A172 (cell line): ENCODE measurements at regions not wholly inside any gene's neighbourhood (a gene's known extent, or its start where the extent isn't known, plus 50 kb on each side); places are given as distances from the start of the nearest gene placed in this dataset.
"Not testable (repeated sequence)": the region's sequence is repeated elsewhere in the genome, so short reads cannot be mapped to it uniquely, and the experiment has no call there.

Experiments used
- DNase-seq: peaks from one replicate; pipeline ENCODE4 v3.0.0-alpha.2; 2015; ENCODE audit warnings: low spot score

DNA sequence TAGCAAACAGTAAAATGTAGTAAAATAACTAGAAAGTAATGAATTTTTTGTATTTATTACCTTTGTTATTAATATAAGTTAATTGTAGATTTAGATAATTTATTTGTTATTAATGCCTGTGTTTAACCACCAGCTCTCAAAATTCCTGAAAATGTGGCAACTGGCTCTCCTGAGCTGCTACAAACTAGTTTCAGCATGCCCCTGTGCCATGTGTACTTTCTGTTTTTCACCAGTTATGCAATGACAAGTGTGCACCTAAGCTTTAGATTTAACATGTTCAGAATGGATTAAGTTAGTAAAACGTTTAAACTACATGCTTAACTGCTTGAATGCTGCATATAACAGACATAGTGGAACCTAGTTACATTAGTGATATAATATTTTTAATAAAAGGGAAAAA lies 88.1 kb downstream of the POSTN start:
- DNase-seq: no peak

DNA sequence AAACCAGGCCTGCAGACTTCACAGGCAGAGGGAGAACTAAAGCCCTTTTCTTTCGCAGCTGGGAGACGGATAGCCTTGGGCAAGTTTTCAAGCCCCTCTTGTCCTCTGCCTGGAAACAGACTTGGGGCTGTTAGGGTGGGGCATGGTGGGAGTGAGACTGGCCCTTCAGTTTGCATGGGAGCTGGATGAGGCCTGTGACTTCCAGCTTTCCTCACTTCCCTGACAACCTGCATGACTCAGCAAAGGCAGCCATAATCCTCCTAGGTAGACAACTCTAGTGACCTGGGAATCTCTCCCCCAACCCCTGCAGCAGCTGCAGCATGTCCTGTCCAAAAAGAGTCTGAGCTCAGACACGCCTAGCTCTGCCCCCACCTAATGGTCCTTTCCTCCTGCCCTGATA lies 93.0 kb downstream of the POSTN start:
- DNase-seq: no peak

DNA sequence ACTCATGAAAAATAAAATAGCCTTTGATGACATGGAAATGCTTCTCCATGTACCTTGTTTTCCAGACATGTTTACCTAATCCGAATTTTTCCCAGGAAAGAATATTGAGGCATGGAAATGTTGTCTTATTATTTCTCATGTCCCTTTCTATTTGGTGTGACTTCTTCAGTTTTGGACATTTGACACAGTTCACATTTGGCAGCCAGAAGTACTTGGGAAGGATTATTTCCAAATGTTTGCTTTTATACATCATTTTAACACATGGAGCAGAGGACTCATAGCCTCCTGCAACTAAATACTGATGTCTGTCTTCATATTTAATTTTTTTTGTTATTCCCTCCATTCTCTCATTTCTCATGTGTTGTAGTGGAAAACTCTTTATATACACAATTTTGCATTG lies 94.3 kb downstream of the POSTN start:
- DNase-seq: no peak

DNA sequence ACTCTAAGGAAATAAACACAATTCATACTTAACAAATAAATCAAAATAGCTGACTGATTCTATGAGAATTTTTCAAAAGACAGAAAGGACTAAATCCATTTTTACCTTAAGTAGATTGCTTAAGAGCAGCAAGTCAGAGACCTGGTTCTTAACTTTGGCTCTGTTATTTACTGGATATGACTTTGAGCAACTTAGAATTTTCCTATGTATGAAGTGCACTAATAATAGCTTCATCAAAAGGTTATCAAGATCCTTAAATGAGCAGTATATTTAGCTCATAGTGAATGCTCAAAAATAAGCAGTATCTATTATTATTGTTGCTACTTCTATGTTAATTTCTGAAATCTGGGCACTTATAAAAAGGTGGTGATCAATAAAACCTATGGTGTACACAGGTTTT lies 95.3 kb downstream of the POSTN start:
- no peak for DNase-seq

DNA sequence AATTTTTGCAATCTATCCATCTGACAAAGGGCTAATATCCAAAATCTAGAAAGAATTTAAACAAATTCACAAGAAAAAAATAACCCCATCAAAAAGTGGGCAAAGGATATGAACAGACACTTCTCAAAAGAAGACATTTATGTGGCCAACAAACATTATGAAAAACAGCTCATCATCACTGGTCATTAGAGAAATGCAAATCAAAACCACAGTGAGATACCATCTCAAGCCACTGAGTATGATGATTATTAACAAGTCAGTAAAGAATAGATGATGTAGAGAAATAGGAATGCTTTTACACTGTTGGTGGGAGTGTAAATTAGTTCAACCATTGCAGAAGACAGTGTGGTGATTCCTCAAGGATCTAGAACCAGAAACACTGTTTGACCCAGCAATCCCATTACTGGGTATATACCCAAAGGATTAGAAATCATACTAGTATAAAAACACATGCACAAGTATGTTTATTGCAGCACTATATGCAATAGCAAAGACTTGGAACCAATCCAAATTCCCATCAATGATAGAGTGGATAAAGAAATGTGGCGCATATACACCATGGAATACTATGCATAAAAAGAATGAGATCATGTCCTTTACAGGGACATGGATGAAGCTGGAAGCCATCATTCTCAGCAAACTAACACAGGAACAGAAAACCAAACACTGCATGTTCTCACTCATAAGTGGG lies 96.1 kb downstream of the POSTN start:
- DNase-seq: not testable (repeated sequence)

DNA sequence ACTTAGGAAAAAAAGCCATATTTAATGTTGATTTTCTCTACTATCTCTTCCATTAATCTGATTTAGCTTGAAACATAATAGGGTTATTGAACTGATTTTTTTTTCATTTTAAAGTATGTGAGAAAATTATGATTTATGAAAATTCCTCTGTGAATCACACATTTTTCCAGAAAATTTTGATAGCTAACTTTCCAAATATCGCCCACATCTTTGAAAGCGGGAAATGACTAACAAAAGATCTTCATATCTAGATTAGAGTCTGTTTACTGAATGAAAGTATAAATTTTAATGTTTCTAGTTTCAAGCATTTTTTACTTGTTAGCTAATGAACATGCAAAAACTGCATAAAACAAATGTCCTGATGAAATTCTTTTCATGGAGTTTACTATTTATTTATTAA lies 97.4 kb downstream of the POSTN start:
- DNase-seq: no peak

DNA sequence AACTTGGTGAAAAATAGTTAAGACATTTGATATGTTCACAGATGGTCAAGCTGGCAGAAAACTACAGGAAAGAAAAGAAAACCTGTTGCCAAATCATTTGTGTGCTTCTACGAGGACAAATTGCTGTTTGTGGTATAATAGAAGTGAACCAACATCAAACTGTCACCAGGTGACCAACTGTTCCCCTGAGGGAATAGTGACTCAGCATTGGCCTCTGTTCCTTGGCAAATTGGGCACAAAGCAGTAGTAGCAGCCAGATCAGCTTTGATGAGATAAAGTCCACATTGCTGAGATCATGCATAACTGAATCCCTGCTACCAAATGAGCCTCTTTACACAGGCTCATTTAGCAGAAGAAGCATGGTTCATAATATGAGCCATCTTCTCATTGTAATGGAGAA lies 103.5 kb downstream of the POSTN start:
- peak; percentile 77 for DNase-seq

DNA sequence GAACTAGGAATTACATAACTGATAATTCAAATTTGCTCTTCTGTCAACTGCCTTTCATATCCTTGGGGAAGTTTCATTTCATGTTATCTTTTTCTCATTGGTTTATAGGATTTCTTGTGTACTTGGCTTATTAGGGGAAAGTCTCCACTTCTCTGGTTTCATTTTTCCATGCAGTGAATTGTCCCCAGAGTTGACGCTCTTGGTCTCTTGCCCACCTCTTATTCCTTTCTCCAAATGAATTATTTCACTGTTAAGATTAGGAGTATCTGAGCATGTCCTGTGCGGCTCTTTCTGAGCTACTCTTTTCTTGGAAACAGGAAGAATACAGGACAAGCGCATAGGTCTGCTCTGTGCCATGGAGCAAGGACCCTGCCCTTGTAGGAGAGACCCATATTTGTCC lies 104.8 kb downstream of the POSTN start:
- no peak for DNase-seq

DNA sequence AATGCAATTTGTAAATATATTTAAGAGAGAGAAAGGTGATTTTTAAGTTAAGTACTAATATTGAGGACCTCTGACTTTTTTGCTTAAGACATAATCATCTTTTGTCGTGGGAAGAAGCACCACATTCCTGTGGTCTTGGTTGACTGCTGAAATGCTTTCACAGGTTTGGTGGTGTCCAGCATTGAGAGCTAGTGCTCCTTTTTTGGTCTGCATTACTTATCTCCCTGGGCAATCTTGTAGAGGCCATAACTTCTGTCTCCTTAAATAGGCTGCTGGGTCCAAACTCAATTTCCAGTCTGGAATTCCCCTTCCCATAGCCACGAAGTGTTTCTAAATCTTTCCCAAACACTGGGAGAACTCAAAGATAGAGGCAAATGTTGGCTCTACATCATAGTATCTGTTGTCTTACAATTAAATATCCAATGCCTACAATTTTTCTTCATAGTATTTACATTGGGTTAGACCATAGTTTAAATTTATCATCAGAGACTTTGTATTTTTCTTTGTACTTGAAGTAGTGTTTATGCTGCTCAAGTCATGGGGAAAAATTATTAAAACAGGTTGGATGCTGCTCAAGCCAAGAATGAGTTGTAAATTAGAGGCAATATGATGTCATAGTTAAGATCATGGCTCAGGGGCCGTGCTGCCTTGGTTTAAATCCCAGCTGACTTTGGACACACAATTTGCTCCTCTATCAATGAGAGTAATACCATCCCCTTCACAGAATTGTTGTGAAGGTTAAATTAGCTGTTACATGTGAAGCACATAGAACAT lies 105.6 kb downstream of the POSTN start:
- peak; percentile 77 for DNase-seq

DNA sequence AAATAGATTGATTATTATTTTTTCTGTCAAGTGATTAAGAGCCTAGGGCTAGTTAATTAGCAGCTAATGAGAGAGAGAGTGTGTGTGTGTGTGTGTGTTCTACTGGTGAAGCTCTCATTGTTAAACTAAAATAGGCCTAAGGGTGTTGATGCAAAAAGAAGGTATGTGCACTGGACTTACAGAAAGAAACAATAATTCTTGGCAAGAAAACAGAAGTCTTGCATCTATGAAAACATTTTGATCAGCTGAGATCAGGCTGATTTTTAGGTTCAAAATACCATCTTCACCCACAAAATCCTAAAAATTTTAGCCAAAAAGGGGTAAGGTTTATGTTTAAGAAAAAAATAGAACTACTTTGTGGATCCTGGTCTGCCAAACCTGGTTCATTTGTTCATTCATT lies 106.5 kb downstream of the POSTN start:
- DNase-seq: no peak

DNA sequence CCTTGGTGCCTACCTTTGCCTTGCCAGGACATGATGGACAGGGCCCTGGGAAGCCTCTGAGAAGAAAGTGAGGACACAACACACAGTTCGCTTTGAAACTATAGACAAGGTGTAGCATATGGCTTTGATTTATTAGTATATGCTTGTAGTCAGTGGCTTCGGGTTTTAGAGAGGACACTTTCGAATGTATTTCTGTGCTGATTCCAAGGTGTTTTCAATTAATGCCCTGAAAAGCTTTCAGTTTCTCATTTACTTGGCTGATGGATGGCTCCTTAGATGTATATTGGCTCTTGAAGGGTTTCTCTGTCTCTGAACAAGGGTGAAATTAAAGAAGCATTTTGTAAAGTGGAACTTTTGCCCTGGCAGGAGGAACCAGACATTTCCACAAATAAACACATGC lies 106.9 kb downstream of the POSTN start:
- no peak for DNase-seq

DNA sequence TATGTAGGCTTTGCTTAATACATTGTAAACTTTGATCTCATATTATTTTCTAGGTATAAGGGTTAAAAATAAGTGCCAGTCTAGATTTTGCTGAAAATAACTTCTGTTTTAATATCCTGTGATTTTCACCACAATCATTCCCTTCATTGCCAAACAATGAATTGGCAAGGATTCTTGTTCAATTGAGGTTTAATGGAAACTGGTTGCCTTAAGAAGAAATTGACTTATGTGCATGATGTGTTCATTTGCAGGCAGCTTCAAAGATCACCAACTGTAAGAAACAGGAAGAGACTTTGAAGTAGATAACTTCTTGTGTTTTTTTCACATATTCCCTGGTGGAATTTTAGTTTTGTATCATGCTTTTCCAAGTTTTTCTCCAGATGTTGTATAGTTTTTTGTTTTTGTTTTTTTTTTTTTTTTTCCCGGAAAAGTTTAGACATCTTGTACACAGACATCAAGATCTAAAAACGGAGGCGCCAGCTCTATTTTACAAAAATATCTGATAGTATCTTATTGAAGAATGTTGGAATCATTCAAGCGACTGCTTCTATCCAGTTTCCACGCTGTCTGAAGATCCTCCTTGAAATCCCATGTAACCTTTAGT lies 108.3 kb downstream of the POSTN start:
- DNase-seq: no peak

DNA sequence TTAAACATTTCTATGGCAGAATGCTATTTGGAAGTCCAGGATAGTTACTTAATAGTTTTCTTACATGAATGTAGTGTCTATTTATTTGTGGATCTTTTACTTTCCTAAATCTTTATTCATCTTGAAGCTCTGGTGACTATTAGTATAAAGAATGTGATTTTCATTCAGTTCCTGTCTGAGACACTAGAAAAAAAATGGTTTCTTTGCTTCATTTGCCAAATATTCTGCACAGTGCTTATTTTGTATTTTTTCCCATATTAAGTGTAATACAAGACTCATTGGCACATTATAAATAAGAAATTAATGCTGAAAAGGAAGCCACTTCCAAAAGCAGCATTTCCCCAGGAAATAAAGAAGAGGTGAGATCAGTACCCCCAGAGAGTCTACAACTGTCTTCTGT lies 109.8 kb downstream of the POSTN start:
- DNase-seq: no peak

DNA sequence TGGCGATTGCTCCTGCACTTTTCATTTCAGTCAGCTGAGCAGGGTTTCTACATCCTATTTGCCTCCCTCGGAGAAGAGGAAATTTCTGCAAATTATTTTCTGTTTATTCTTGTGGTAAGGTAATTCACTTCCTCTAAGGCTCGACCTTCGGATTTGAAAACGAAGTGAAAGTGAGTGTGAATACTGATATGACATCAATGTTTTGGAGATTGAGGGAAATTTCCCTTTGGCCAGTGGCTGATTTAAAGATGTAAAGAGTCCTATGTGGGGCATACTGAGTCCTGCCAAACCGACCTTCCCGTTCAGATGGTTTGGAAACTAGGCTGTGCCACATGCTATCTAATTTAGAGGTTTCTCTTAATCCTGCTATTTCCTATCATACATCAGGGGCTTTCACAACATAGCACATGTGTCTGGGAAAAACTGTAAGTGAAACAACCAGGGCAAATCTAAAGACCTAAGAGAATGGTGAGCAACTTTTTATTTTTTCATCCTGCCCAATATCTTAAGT lies 112.3 kb downstream of the POSTN start:
- peak; percentile 4 for DNase-seq

DNA sequence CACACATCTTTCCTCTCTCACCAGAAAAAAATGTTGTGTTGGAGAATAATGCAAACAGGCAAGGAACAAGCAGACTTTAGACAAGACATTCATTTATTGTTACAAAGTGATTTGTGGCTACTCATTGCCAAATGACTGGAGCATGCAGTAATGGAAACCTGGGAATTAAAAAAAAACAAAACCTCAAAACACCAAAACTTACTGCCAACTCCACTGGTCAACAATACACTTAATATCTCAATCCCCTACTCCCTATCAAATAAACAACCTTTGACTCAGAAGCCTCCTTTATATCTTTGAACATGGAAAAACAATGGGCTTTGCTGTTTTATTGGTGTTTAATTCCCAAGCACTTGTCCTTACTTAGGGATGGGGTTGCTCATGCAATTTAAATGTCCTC lies 112.8 kb downstream of the POSTN start:
- peak; percentile 16 for DNase-seq

DNA sequence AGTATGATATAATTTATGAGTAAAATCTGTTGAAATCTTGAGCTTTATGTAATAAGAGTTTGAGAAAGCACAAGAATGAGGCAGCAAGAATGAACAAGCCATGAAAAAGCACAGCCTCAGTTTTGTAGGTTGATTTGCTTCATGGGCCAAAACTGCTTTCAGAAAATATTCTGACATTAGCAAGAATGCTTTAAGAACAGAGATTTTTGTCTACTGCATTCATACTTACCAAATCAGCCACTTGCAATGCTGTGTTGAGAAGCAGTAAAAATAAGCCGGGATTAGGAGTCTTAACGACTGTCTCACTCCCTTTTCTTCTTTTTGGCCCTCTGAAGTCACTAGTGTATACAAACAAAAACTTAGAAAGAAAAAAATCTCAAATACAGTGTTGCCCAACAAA lies 114.5 kb downstream of the POSTN start:
- no peak for DNase-seq

DNA sequence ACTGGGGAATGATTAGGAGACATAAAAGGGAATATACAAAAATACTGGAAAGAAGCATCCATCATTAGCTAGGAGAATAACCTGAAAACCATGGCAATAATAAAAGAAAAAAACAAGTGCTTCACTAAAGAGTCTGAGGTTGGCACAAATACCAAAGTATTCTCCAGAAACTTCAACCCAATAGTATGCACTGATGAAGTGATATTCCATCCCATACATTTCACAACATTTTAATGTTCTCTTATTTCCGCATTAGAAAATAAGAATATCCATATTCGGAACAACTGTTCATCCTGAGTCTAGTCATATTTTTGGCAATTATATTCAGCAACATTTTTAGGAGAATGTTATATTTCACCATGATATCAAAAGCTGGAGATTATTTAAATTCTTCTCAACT lies 116.2 kb downstream of the POSTN start:
- DNase-seq: no peak

DNA sequence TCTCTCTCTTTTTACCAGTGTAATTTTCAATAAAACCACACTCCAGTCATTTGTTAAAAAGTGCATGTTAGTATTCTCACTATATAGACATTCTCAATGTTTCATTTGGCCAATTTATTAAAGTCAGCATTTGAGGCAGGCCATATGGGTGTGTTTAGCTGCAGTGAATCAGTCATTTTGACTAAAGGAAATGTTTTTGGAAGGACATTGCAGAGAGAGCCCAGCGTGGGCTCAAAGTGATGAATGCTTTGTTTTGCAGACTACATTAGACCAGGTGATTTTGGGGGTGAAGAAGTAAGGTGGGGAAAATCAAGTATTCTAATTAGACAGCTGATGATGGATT lies 116.7 kb downstream of the POSTN start:
- no peak for DNase-seq

DNA sequence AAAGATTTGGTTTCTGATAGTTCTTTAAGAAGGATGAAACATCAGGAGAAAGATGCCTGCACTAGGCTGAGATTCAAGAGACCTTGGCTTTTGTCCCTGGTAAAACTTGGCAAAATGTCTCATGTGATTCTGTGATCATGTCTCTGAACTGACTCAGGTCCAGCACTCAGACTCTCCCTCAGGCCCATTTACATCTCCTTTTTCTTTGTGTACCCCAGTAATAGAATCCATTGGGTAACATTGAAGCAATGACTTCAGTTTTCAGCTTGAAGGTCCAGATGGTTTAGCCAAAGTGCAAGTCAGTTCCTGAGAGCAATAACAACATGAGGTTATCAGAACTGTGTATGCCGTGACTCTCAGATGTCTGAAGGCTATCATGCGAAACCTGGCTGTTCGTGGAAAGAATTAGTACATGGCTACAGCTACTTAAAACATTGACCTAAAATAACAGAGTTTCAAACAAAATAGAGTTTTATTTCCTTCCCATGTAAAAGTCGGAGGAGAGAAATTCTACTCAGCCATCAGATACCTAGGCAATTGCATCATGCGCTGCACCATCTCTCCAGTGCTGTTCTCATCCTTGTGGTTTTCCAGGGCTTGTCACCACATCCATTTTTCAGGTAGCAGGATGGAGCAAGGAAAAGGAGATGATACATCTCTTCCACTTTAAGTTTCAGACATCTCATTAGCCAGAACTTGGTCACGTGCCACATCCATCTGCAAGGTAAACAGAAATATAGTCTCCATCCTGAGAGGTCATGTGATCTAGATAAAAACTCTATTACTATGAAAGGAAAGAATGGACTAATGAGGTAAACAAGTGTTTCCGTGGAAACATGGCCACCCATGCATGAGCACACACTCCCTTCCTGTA lies 117.3 kb downstream of the POSTN start:
- DNase-seq: peak; percentile 25

DNA sequence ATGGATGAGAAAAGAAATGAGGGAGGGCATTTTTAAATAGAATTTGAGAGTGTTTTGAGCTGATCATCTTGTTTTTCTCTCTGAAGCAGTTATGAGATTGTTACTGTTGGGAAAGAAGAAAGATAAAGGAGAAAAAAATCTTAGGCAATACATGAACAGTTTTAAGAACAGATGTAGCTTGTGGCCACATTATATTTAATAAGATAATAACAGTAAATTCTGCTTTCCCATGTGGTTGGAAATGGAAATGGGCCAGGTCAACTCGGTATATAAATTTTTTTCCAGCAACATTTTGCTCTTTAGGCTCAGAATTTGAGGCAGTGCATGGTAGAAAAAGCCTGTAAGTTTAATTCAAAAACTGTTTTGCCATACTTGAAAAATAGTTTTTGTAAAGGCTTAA lies 118.7 kb downstream of the POSTN start:
- DNase-seq: no peak

DNA sequence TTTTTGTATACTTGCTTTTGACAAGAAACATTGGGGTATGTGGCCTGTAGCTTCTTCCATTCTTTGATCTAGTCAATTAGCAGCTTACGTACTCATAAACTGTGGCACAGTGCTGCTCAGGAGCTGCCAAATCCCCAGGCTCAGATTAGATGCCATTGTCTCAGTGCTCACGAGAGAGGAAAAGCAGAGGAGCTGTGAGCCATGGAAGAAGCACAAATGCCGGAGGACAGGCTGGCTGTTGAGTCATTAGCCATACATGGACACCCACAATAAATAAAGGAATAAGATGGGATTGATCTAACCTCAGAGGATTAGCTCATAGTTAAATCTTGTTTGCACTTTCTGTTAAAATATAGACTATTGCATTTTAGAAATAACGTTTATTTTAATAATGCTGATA lies 121.7 kb downstream of the POSTN start:
- DNase-seq: no peak

DNA sequence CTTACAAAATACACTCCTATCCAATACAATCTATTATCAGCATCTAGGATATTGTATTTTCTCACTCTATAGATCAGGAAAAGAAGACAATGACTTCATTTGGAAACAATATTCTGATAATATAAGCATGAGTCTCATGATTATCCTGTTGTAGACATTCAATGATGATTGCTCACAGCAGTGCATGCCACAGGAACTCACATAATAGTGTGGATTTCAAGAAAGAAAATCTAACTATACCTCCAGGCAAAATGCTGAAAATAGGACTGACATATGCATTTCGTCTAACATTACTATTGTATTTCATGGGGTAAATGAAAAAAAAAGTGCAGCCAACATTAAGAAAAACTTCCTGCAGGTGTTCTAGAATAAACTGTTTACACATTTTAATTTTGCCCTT lies 122.6 kb downstream of the POSTN start:
- no peak for DNase-seq
